GM10266 (cell line): ENCODE measurements at regions not wholly inside any gene's neighbourhood (a gene's known extent, or its start where the extent isn't known, plus 50 kb on each side); places are given as distances from the start of the nearest gene placed in this dataset.

Experiments used
- DNase-seq: peaks from one replicate; pipeline ENCODE4 v3.0.0; 2012; ENCODE audit errors: extremely low spot score
- TF ChIP-seq, protein P1 (sequence below): IDR thresholded peaks from 2 replicates; pipeline ENCODE4 v1.5.1; 2012; ENCODE audit warnings: mild to moderate bottlenecking, low read depth; ENCODE audit not compliant: control insufficient read depth, insufficient read depth; ENCODE audit errors: missing control alignments

DNA sequence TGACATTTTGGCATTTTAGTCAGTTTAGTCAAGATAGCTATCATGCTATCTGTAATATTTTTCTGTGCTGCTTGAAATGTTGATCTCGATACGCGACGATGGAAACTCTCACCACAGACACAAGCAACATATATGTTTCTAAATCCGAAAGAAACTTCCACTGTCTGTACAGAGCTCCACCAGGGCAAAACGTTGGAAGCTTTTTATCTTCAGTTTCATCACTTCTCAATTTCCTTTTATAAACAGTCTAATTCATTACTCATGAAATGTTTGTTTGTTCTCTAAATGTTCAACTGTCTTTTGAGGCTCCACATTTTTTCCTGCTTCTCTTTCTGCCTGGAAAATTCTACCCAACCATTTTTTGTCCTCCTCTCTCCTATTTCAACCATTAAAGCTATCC is 737.6 kb downstream of the SLC16A7 start:
- no peak for DNase-seq

DNA sequence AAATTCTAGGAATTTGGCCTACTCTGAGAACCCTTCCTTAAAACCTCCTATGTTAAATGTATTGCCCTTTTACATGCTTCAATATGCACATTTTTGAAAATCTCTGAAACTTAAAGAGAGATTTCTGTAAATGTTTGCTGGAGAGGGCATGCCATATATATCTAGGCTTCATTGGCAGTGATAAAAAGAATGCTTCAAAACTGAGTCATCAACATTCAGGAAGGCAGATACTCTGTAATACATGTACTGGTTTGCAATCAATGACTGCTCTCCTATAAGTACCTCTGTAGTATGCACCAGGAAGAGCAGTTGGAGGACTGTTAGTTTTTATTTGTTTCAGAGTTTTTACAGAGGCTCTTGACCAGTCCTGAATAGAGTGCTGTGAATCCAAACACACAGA is 739.9 kb downstream of the SLC16A7 start:
- no peak for DNase-seq
- TF ChIP-seq, protein P1, sequence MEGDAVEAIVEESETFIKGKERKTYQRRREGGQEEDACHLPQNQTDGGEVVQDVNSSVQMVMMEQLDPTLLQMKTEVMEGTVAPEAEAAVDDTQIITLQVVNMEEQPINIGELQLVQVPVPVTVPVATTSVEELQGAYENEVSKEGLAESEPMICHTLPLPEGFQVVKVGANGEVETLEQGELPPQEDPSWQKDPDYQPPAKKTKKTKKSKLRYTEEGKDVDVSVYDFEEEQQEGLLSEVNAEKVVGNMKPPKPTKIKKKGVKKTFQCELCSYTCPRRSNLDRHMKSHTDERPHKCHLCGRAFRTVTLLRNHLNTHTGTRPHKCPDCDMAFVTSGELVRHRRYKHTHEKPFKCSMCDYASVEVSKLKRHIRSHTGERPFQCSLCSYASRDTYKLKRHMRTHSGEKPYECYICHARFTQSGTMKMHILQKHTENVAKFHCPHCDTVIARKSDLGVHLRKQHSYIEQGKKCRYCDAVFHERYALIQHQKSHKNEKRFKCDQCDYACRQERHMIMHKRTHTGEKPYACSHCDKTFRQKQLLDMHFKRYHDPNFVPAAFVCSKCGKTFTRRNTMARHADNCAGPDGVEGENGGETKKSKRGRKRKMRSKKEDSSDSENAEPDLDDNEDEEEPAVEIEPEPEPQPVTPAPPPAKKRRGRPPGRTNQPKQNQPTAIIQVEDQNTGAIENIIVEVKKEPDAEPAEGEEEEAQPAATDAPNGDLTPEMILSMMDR = no peak

More for the DNA sequence above, 737.6 kb downstream of the SLC16A7 start:
- TF ChIP-seq, protein P1 = no peak

DNA sequence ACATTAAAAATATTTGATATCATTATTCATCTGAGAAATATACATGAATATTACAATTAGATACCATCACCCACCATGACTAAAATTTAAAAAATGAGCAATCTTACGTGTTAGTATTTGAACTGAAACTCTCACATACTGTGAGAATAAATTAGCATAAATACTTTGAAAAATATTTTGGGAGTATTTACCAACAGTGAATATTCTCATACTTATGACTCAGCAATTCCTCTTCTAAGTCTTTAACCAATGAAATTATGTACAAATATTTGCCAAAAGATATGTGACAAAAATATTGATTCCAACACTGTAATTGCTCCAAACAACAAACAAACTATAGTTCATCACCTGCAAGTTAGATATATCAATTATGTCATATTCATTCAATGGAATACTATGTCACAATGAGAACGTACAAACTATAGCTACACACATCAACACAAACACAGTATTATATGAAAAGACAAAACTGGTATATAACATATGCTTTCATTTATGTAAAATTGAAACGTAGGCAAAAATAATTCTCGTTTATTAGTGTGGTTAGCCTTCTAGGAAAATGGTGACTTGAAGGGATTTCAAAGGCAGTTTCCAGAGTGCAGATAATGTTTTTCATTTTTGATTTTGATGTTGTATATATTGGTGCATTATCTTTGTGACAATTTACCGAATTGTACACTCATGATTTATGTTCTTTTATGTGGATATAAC is 742.2 kb downstream of the SLC16A7 start:
- DNase-seq = no peak
- TF ChIP-seq, protein P1 = no peak

DNA sequence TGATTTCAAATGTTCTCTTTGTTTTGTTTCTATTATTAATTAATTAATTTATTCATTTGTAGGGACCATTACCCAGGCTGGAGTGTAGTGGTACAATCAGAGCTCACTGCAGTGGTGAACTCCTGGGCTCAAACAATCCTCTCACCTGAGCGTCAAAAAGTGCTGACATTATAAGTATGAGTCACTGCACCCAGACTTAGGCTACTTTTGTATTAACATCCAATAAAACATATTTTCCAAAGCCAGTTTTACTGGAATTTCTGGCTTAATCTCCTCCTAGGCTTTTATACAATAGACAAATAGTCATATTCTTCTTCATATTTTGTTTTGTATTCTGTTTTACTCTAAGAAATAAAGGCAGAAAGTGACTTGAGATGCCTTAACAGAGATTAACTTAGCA is 749.6 kb downstream of the SLC16A7 start:
- TF ChIP-seq, protein P1 = no peak
- no peak for DNase-seq

DNA sequence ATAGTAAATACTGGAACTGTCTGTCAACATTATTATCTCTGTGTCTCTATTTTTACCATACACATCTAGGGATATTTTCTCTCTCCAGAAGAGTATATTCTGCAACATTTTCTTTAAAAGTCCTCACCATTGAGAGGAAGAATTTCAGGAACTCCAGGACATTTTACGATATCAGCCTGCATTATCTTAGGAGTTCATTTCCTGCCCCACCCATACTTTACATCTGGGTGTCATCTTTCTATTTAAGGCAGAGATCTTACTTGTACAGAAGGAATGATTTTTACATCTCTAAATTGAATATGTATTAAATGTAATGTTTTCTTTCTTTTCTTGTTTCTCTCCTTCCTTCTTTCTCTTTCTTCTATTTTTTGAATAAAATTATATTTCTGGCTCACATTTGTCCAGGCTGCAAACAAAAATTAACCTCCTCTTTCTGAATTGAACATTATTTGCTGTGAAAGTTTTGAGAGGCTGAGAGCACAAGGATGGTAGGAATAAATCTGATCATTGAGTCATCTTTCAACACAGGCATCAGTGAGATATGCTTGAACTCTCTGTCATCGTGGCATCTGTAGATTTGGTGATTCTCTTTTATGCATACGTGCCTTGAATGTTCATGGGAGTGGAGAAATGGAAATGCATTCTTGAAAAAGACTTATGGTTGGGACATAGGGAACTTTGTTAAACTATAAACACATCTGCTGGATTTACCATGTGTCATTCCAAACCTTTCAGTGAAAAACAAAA is 753.6 kb downstream of the SLC16A7 start:
- TF ChIP-seq, protein P1 = no peak
- no peak for DNase-seq

DNA sequence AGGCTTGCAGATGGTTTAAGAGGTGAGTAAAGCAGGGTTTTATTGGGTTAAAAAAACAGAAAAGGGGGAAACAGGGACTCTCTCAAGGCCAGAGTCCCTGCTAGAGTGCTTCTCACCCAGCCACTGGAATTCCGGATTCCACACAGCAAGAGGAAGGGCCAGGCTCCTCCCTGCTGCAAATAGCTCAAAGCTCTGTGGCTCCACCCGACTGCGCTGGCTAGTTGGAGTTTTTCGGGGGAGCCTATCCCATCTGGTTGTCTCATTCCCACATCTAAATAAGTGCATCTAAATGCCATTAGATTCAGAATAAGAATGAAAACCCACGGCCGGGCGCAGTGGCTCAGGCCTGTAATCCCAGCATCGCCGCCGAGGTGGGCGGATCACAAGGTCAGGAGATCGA is 791.5 kb downstream of the SLC16A7 start:
- no peak for DNase-seq
- TF ChIP-seq, protein P1 = no peak

DNA sequence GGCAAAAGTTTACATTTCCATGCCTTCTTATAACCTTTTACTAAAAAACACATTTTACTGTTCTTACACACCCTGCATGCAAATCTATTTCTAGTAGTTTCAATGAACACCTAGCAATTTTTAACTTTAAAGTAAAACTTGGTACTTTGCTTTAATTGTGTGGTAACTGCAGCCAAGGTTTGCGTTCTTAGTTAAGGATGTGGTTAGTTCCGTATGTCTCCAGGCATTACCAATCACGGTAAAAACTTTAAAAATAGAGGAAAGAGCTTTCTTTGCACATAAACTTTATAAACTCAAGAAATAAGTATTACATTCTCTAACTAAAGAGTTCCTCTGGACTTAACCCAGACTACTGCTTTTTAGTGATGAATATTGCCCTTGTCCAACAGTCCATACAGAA is 795.2 kb downstream of the SLC16A7 start:
- TF ChIP-seq, protein P1 = no peak
- no peak for DNase-seq
